ENCODE measurements at regions not wholly inside any gene's neighbourhood (a gene's known extent, or its start where the extent isn't known, plus 50 kb on each side); places are given as distances from the start of the nearest gene placed in this dataset.

DNA sequence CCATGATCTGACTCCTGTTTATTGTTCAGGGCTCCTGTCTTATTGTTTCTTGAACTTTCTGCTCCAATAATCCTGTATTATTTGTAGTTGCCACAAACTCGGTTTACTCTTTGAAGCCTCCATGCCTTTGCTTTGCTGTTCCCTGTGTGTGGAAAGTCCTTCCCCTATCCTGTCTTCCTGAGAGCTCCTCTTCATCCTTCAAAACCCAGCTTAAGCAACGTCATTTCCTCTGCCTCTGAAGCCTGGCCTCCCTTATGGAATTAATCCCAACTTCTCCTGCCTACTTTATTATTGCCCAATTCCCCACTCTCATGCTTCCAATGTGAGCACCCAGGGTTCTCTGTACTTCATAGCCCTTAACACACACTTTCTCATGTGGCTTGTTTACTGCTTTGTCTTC lies 766.2 kb downstream of the MED13L start:
- BruUV-seq (replicated peaks), result no TSS peak
- no peak overlapping the region for H3K27ac Mint-ChIP-seq (ENCODE audit: low read depth, unreplicated experiment)
- CTCF ChIA-PET, result no interaction called here
- peaks cover 10% of the 10 kb centered on the region for H3K4me1 Mint-ChIP-seq (ENCODE audit: insufficient read depth, unreplicated experiment)
- H3K27me3 Mint-ChIP-seq (ENCODE audit: insufficient read depth, unreplicated experiment), result peaks cover 12% of the 10 kb centered on the region
- peaks cover 26% of the 10 kb centered on the region for H3K9me3 Mint-ChIP-seq (ENCODE audit: unreplicated experiment)
- no peak for TF ChIP-seq CTCF (IDR thresholded peaks at IDR 0.05; ENCODE audit: unreplicated experiment)
- no peak overlapping the region for H3K4me3 Mint-ChIP-seq (ENCODE audit: unreplicated experiment)
- no peak for DNase-seq (ENCODE audit: unreplicated experiment)
- intact Hi-C loops (cut with micrococcal nuclease), result no loop called here
- POLR2A ChIA-PET, result interaction anchor here (0.8 kb wide), 1 partner anchor 8 kb away, joined by 3 read pairs; no protein-coding TSS in a partner anchor
- H3K36me3 Mint-ChIP-seq (ENCODE audit: insufficient read depth, unreplicated experiment), result no peaks in the 10 kb centered on the region

DNA sequence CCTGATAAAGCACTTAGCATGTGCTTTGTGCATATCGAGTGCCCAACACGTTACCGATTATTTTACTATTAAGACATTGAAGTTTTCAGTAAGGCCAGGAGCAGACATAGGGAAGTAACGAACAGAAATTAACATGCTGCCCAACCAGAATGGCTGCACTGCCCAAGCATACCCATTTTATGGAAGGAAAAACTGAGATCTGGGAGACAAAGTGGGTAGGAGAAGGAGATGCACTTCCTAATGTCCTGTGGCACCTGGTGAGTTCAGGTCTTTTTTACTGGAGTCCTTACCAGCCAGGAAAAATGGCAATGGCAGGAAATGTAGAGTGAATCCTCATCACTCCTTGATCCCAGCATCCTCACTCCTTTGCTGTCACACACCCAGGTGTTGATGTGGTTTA lies 768.5 kb downstream of the MED13L start:
- ChIA-PET CTCF (interaction anchor here (0.6 kb wide), 1 partner anchor 520 kb away, joined by 4 read pairs; no protein-coding TSS in a partner anchor), POLR2A (no interaction called here)
- intact Hi-C loops (cut with micrococcal nuclease), result no loop called here
- DNase-seq (ENCODE audit: unreplicated experiment), result no peak
- Mint-ChIP-seq H3K27me3 (ENCODE audit: insufficient read depth, unreplicated experiment) (peaks cover 12% of the 10 kb centered on the region), H3K4me3 (ENCODE audit: unreplicated experiment) (no peak overlapping the region), H3K4me1 (ENCODE audit: insufficient read depth, unreplicated experiment) (peaks cover 10% of the 10 kb centered on the region), H3K36me3 (ENCODE audit: insufficient read depth, unreplicated experiment) (no peaks in the 10 kb centered on the region), H3K9me3 (ENCODE audit: unreplicated experiment) (peaks cover 16% of the 10 kb centered on the region), H3K27ac (ENCODE audit: low read depth, unreplicated experiment) (no peak overlapping the region)
- no peak for TF ChIP-seq CTCF (IDR thresholded peaks at IDR 0.05; ENCODE audit: unreplicated experiment)
- BruUV-seq (replicated peaks), result no TSS peak

DNA sequence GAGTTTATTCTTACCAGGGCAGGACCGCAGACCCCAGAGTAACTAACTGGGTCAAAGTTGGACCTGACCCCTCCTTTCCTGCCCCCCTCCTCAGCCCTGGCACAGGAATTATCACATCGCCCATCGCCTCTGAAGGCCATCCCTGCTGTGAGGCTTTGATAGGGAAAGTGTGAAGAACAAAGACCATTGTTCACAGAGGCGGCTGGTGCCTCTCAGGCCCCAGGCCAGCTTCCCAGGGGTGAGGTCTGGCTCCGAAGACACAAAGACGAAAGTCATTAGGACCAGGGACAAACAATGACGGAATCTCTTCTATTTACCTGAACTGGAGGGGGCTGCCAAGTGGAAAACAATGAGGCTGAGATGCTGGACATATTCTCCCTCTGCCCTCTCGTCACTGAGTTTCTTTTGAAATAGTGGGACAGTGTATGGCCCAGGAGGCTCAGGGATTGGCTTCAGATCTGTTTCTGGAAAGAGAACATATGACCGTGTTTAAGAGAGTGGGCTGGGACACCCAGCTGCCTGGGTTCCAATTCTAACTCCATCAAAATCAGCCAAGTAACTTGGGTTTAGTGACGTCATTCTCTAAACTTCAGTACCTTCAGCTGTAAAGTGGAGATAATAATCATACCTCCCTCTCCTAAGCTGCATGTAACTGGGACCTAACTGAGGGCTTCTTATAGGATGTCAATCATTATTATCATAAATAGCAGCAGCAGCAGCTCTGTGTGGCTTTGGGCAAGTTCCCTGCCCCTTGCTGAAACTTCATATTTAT lies 769.4 kb downstream of the MED13L start:
- ChIA-PET POLR2A (no interaction called here), CTCF (no interaction called here)
- no peaks in the 10 kb centered on the region for H3K36me3 Mint-ChIP-seq (ENCODE audit: insufficient read depth, unreplicated experiment)
- H3K4me3 Mint-ChIP-seq (ENCODE audit: unreplicated experiment), result no peak overlapping the region
- H3K4me1 Mint-ChIP-seq (ENCODE audit: insufficient read depth, unreplicated experiment), result peaks cover 10% of the 10 kb centered on the region
- TF ChIP-seq CTCF (IDR thresholded peaks at IDR 0.05; ENCODE audit: unreplicated experiment), result no peak
- intact Hi-C loops (cut with micrococcal nuclease), result no loop called here
- no peak overlapping the region for H3K27ac Mint-ChIP-seq (ENCODE audit: low read depth, unreplicated experiment)
- peaks cover 12% of the 10 kb centered on the region for H3K27me3 Mint-ChIP-seq (ENCODE audit: insufficient read depth, unreplicated experiment)
- no TSS peak for BruUV-seq (replicated peaks)
- H3K9me3 Mint-ChIP-seq (ENCODE audit: unreplicated experiment), result peaks cover 7% of the 10 kb centered on the region
- no peak for DNase-seq (ENCODE audit: unreplicated experiment)

GRCh38 chr12:115507560-115507889 lies 770.0 kb downstream of the MED13L start:
- intact Hi-C loops (cut with micrococcal nuclease), result no loop called here
- H3K4me3 Mint-ChIP-seq (ENCODE audit: unreplicated experiment), result no peak overlapping the region
- DNase-seq (ENCODE audit: unreplicated experiment), result no peak
- H3K36me3 Mint-ChIP-seq (ENCODE audit: insufficient read depth, unreplicated experiment), result no peaks in the 10 kb centered on the region
- H3K9me3 Mint-ChIP-seq (ENCODE audit: unreplicated experiment), result peaks cover 5% of the 10 kb centered on the region
- H3K27ac Mint-ChIP-seq (ENCODE audit: low read depth, unreplicated experiment), result no peak overlapping the region
- no TSS peak for BruUV-seq (replicated peaks)
- peaks cover 10% of the 10 kb centered on the region for H3K4me1 Mint-ChIP-seq (ENCODE audit: insufficient read depth, unreplicated experiment)
- peaks cover 8% of the 10 kb centered on the region for H3K27me3 Mint-ChIP-seq (ENCODE audit: insufficient read depth, unreplicated experiment)
- ChIA-PET CTCF (no interaction called here), POLR2A (no interaction called here)
- no peak for TF ChIP-seq CTCF (IDR thresholded peaks at IDR 0.05; ENCODE audit: unreplicated experiment)
